ENCODE measurements at regions not wholly inside any gene's neighbourhood (a gene's known extent, or its start where the extent isn't known, plus 50 kb on each side); places are given as distances from the start of the nearest gene placed in this dataset.

DNA sequence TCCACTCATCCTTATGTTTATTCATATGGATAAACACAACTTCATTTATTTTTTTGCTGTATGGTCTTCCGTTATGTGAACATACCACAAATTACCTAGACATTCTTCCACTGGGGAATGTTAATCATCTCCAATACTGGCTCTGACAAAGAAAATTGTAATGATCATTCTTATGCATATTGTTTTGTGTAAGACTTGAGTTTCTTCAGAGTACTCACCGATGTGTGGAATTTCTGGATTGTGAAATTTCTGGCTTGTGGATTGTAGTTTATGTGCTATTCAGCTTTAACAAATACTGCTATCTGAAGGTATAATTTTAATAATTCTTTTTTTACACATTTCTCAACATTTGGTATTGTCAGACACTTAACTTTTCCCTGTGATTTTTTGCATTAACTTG is 212.2 kb upstream of the THUMPD2 start:
- no peak for TF ChIP-seq POLR2AphosphoS5 (IDR thresholded peaks at IDR 0.05; ENCODE audit: low read depth, low read length)
- no peak for TF ChIP-seq TAF1 (IDR thresholded peaks at IDR 0.05; ENCODE audit: borderline replicate concordance, insufficient read depth, low read length)
- TF ChIP-seq SIN3A (IDR thresholded peaks at IDR 0.05; ENCODE audit: borderline replicate concordance, insufficient read depth, low read length): no peak
- TF ChIP-seq FOXP2 (optimal IDR thresholded peaks at IDR 0.05; ENCODE audit: borderline replicate concordance, extremely low read depth, extremely low read length, insufficient read depth): no peak
- TF ChIP-seq, protein P1, sequence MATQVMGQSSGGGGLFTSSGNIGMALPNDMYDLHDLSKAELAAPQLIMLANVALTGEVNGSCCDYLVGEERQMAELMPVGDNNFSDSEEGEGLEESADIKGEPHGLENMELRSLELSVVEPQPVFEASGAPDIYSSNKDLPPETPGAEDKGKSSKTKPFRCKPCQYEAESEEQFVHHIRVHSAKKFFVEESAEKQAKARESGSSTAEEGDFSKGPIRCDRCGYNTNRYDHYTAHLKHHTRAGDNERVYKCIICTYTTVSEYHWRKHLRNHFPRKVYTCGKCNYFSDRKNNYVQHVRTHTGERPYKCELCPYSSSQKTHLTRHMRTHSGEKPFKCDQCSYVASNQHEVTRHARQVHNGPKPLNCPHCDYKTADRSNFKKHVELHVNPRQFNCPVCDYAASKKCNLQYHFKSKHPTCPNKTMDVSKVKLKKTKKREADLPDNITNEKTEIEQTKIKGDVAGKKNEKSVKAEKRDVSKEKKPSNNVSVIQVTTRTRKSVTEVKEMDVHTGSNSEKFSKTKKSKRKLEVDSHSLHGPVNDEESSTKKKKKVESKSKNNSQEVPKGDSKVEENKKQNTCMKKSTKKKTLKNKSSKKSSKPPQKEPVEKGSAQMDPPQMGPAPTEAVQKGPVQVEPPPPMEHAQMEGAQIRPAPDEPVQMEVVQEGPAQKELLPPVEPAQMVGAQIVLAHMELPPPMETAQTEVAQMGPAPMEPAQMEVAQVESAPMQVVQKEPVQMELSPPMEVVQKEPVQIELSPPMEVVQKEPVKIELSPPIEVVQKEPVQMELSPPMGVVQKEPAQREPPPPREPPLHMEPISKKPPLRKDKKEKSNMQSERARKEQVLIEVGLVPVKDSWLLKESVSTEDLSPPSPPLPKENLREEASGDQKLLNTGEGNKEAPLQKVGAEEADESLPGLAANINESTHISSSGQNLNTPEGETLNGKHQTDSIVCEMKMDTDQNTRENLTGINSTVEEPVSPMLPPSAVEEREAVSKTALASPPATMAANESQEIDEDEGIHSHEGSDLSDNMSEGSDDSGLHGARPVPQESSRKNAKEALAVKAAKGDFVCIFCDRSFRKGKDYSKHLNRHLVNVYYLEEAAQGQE (IDR thresholded peaks at IDR 0.05; ENCODE audit: insufficient read depth in 1 of 2, low read depth in 2 of 2, low read length in 2 of 2): no peak

DNA sequence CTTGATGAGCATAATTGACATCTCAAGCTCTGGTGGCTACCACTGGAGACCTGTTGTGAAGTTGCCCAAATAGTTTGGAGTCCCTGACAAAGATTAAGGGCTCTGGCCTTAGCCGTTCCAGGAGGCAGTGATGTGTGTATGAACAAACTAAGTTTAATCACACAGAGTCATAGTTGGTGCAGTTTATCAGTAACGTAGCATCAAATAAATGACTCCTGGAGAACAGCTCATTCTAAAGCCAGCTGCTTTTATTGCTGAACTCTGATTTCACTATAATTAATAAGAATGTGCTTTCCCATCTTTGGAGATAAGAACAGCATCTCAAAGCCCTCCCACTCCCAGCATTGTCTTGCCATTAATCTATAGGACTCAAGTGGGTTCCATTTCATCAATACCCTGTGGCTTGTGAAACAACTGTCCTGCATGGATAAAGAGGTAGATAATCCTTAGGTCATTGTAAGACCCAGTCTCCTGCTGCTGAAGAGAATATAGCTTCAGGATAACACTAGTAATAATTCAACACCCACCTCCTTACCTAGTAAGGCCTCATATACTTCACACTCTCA is 211.4 kb upstream of the THUMPD2 start:
- TF ChIP-seq, protein P1 (IDR thresholded peaks at IDR 0.05; ENCODE audit: insufficient read depth in 1 of 2, low read depth in 2 of 2, low read length in 2 of 2): no peak
- TF ChIP-seq FOXP2 (optimal IDR thresholded peaks at IDR 0.05; ENCODE audit: borderline replicate concordance, extremely low read depth, extremely low read length, insufficient read depth) (no peak), TAF1 (IDR thresholded peaks at IDR 0.05; ENCODE audit: borderline replicate concordance, insufficient read depth, low read length) (no peak), POLR2AphosphoS5 (IDR thresholded peaks at IDR 0.05; ENCODE audit: low read depth, low read length) (no peak), SIN3A (IDR thresholded peaks at IDR 0.05; ENCODE audit: borderline replicate concordance, insufficient read depth, low read length) (no peak)

- TF ChIP-seq SIN3A (IDR thresholded peaks at IDR 0.05; ENCODE audit: borderline replicate concordance, insufficient read depth, low read length) (no peak), FOXP2 (optimal IDR thresholded peaks at IDR 0.05; ENCODE audit: borderline replicate concordance, extremely low read depth, extremely low read length, insufficient read depth) (no peak), TAF1 (IDR thresholded peaks at IDR 0.05; ENCODE audit: borderline replicate concordance, insufficient read depth, low read length) (no peak), POLR2AphosphoS5 (IDR thresholded peaks at IDR 0.05; ENCODE audit: low read depth, low read length) (no peak)
- TF ChIP-seq, protein P1 (IDR thresholded peaks at IDR 0.05; ENCODE audit: insufficient read depth in 1 of 2, low read depth in 2 of 2, low read length in 2 of 2): no peak
Measured at GRCh38 chr2:39989888-39990287, 210.8 kb upstream of the THUMPD2 start.

DNA sequence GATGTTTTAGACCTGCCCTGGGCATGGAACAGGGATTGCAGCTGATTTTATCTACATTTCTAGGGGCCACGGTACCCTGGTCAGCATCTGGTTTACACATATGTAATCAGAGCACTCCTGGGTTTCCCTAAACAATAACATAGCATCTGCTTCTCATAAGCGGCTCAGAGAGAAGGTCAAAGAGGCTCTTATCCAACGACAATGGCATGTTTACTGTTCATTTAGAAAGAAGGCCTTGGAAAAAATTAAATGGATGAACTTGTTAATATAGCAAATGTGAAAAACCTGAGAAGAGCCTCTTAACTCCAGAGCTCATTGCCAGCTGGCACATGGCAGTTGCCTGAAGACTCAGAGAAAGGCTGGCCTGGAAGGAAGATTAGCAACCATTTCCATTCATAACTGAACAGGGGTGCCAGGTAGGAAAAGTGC is 202.8 kb upstream of the THUMPD2 start:
- no peak for TF ChIP-seq TAF1 (IDR thresholded peaks at IDR 0.05; ENCODE audit: borderline replicate concordance, insufficient read depth, low read length)
- TF ChIP-seq POLR2AphosphoS5 (IDR thresholded peaks at IDR 0.05; ENCODE audit: low read depth, low read length): no peak
- TF ChIP-seq SIN3A (IDR thresholded peaks at IDR 0.05; ENCODE audit: borderline replicate concordance, insufficient read depth, low read length): no peak
- TF ChIP-seq FOXP2 (optimal IDR thresholded peaks at IDR 0.05; ENCODE audit: borderline replicate concordance, extremely low read depth, extremely low read length, insufficient read depth): no peak
- TF ChIP-seq, protein P1 (IDR thresholded peaks at IDR 0.05; ENCODE audit: insufficient read depth in 1 of 2, low read depth in 2 of 2, low read length in 2 of 2): no peak
